GM21367 (cell line): ENCODE measurements at regions not wholly inside any gene's neighbourhood (a gene's known extent, or its start where the extent isn't known, plus 50 kb on each side); places are given as distances from the start of the nearest gene placed in this dataset.

Source experiments
- ATAC-seq: cut with Tn5 transposase; IDR thresholded peaks from one replicate; pipeline ENCODE4 v1.9.1; 2021; ENCODE audit not compliant: unreplicated experiment

DNA sequence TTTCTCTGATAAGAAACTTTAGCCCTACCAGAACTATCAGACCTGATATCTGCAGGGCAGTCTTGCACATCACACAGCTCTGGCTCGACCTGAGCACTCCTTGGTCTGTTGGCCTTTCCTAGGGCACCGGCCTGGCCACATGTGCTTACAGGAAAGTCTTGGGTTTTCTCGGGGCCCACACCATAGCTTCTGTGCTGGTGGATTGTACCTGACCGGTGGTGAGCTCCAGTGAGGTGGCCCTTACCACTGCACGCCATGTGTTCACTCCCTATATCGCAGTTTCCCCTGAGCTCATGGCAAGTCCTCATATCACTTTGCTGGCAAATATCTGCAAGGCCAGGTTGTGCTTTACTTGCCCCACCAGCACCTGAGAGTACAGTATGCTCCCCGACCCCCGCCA lies 2637.4 kb downstream of the ARAP2 start:
- no peak for ATAC-seq

DNA sequence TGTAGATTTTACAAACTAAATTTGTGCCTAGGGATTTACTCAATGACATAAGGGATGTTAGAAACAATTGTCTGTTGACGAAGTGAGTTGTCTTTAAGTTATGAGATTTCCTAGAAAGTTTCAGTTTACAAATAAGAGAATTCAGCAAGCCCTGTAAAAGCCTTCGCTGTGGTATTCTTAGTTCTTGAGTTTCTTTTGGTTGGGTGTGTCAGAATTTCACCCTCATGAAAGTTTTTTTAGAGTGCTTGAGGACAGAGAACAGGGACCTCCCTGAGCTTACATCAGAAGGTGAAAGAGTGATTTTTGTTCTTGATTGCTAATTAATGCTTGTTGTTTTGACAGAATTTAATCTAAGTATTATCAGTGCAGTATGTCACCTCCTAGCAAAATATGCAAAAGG lies 2628.2 kb downstream of the ARAP2 start:
- no peak for ATAC-seq

DNA sequence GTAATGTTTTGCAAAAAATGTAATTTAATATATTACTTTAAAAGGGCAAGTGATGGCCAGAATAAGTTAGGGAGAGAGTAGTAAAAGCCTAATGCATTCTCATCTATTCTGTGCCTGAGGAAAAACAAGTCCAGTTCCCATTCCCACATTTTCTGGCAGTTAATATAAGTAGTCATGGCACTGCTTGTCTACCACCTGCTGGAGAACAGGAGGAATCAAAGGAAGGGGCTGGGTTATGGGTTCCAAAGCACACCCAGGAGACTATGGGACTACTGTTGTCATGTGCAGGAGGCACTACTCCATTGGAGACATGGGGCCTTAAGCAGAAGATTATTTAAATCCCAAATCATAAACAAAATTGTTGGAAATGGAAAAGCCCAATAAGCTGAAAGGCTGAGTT lies 2618.6 kb downstream of the ARAP2 start:
- no peak for ATAC-seq

DNA sequence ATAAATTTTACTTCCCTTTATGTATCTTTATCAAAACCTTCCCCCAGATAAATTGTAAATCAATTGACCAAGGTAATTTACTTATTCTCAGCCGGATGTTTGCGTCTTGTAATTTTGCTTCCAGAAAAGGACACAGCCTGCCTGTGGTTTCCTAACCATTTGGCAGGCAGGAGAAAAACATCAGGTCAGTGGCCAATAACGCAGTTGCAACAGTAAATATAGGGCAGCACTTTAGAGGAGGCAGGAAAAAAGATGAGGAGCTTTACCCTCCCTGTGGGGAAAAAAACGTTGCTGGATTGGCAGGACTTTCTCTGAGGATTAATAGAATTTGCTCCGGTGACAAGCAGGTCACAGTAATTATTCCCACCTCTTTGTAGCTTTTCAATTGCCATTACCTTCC lies 2618.1 kb downstream of the ARAP2 start:
- no peak for ATAC-seq

DNA sequence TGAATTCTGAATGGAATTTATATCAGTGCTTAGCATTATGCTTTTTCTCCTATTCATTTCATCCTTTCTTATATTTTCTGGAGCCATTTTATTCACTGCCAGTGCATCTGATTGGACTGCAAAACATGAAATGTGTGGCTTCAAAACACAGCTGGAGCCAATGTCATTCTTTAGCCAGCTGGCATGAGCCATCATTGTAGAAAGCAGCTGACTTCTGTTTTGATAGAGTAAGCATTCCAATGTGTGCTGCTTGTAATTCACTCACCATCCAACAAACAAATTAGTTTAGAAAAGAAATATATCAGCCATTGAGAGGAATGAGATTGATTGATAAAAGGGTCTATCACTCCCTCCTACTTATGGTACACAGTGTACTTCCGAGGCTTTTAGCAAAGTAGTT lies 2616.0 kb downstream of the ARAP2 start:
- ATAC-seq: no peak

DNA sequence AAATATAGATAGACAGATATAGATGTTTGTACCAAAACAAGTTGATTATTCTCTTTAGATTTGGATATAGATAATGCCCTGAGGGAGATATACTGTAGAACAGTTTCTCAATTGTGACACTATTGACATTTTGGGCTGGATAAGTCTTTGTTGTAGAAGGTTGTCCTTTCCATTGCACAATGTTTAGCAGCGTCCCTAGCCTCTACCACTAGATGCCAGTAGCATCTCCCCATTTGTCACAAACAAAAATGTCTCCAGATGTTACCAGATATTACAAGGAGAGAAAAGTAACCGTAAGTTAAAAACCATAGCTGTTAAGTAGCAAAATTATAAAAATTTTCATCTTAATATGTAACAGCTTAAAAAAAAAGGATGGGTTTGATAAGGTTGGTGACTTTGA lies 2595.3 kb downstream of the ARAP2 start:
- ATAC-seq: no peak

DNA sequence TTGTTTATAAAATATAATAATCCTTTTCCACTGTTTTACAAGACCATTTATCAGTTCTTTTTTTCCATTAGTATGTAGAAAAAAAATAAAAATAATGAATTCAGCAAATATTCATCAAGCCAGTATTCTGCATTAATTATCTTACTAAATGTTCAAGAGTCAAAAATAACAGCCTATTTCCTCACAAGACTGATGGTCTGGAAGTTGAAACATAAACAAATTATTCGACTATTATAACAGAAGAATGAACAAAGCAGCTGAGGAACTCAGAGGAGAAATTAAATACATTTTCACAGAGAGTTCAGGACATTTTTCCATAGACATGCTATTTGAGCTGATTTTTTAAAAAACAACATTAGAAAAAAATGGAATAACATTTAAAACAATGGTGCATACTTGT lies 2594.8 kb downstream of the ARAP2 start:
- no peak for ATAC-seq

DNA sequence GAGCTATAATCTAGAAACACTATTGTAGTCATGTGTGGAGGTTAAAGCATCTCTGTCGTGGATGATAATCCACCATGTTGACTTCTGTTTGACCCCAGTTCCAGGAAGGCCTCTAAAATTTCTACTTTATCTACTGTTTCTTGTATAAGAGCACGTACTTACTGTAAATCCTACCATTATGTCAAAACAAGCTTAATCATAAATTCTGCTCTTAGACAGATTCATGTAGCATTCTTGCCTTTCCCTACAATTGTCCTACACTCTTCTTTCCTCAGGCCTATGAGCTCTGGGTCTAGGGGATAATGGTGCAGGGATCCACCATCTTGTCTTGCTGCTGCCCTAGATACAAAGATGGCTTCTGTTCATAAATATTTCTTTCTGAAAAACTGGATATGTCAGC lies 2594.3 kb downstream of the ARAP2 start:
- no peak for ATAC-seq

DNA sequence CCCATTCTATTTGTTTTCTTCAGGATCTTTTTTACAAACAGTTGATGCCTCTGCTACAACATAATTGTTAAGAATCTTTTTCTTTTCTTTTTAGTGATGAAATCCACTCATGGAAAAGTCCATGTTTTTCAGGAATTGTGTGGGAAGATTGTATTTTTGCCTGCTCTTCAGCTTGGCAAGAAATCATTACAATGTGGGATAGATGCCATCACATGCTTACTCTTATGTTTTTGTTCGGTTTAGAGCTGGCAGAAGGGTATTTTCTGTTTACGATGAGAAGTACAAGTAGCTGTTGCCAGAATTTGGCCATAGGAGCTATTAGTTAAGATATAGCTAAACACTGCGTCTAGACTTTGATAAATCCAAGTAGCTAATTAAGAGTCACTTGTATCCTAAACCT lies 2585.3 kb downstream of the ARAP2 start:
- ATAC-seq: no peak

DNA sequence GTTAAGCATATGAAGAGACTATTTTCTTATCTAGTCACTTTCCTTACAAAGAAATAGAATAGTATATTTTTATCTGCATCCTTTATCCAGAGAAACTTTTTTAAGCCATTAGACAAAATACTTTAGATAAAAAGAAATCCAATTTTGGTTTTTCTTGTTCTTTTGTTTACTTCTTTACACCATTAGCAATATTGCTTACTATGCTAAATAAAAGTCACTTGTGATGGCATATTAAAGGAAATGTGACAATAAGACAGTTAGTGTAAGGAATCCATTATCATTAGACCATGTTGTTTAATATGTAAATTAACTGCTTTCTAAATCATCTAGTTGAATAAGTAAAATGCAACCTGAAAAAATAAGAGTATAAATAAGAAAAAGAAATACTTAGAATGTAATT lies 2582.7 kb downstream of the ARAP2 start:
- no peak for ATAC-seq

DNA sequence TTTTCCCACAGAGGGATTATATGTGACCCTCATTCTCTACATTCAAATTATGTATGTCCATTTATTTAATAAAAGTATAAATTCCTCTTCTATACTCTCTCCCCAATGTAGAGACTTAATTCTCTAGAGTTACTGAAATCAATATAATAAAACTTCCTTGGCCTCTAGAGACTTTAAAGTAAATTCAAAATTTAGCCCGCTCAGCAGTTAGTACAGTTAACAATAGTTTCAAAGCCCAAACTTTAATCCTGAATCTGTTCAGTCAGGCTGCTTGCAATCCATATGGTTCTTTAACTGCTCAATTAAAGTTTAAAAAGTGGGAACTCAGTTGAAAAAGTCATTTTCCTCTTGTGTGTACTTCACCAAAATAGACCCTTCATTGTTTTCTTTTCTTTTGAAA lies 2558.4 kb downstream of the ARAP2 start:
- no peak for ATAC-seq

DNA sequence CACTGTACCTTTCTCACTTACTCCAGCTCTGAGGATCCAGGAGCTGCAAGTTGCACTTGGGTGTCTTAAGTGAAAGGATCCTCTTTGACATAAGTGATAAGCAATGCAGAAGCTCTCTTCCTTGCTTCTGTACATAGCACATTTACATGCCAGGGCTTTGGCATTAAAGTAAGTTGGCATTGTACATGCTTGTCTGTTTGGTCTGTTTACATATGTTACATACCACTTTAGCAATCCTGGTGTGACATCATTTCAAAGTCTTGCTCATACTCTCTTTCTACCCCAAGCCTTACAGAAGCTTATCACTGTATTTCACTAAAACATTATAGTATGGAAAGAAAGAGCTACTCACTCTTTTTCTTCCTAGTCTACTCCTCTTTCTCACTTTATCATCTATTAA lies 2548.3 kb downstream of the ARAP2 start:
- ATAC-seq: no peak

DNA sequence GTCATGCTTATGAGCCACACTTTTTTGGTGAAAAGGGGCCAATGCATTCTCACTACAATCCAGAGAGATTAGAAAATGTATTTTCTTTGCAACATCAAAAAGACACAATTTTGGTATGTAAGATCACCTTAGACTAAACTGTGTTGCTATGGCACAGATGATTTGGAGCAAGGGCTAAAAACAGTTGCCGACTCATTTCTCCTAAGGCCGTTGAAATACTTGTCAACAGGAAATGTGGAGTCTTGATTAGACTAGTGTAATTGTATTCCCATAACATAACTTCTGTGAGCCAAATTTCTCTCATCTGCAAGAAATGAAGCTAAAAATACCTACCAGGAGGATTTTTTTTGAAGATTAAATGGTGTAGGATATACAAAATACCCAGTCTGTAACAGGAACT lies 2547.7 kb downstream of the ARAP2 start:
- no peak for ATAC-seq

DNA sequence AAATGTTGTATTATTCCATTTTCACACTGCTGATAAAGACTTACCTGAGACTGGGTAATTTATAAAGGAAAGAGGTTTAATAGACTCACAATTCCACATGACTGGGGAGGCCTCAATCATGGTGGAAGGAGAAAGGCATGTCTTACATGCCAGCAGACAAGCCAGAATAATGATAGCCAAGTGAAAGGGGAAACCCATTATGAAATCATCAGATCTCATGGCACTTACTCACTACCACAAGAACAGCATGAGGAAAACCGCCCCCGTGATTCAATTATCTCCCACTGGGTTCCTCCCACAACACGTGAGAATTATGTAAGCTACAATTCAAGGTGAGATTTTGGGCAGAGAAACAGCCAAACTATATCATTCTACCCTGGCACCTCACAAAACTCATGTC lies 2535.1 kb downstream of the ARAP2 start:
- no peak for ATAC-seq

DNA sequence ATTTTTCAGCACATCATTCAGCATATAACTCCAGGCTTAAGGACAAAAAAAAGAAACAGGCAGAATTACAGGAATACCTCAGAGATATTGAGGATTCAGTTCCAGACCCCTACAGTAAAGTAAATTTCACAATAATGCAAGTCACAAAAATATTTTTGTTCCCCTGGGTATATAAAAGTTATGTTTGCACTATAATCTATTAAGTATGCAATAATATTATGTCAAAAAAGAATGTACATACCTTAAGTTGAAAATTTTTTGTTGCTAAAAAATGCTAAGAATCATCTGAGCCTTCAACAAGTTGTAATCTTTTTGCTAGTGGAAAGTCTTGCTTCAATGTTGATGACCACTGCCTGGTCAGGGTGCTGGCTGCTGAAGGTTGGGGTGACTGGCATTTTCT lies 2532.5 kb downstream of the ARAP2 start:
- ATAC-seq: no peak

DNA sequence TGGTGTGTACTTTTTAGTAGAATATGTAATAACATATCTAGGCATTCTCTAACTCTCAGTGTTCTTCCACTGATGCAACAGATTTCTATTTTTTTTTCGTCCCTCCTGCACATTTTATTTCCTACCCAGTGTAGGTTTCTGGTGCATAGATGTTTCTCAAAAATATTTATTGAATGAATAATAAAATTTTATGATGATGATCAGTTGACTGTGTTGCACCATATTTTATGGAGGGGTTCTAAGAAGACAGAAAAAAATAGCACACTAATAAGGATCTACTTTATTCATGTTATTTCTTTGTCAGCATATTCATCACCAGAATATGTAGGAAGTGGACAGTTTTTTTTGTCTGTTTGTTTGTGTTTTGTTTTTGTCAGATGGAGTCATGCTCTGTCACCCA lies 2529.3 kb downstream of the ARAP2 start:
- no peak for ATAC-seq

DNA sequence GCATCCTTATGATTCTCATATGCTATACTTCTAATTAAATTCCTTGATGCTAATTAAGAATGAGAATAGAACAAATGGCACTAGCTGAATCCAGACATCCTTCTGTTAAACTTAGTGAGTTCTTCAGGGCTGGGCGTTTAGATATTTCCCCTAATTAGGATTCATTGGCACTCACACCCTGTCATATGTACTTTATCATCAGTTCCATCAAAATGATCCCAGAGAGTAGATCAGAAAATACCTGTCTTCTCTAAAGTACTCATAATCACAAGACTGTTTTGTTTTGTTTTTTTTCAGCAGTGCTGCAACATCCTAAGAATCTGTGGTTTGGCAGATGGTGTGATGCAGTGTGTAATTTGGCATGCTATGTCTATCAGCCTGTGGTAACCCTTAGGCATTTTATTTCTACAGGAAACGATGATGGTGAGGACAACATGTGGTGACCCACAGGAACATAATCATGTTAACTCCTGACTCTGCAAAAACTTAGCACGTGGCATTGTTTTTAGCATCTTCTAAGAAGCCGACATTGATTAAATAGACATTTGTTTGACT lies 2528.4 kb downstream of the ARAP2 start:
- ATAC-seq: no peak

DNA sequence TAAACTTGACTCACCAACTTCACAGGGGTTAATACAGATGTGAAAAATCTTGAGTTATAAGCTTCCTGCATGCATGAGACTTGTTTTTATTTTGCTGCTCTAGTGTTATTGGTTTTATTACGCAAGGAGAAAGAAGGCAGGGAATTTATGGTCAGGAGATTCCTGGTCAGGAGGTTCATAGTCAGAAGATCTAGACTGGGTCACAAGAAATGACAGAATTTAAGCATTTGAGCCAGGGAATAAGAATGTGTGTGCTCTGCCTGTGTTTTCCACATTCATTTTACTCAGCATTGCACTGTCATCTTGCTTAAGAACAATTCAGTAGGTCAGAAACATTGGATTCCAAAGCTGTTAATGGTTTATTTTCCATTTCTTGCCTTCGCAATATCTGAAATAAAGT lies 2522.1 kb downstream of the ARAP2 start:
- no peak for ATAC-seq

DNA sequence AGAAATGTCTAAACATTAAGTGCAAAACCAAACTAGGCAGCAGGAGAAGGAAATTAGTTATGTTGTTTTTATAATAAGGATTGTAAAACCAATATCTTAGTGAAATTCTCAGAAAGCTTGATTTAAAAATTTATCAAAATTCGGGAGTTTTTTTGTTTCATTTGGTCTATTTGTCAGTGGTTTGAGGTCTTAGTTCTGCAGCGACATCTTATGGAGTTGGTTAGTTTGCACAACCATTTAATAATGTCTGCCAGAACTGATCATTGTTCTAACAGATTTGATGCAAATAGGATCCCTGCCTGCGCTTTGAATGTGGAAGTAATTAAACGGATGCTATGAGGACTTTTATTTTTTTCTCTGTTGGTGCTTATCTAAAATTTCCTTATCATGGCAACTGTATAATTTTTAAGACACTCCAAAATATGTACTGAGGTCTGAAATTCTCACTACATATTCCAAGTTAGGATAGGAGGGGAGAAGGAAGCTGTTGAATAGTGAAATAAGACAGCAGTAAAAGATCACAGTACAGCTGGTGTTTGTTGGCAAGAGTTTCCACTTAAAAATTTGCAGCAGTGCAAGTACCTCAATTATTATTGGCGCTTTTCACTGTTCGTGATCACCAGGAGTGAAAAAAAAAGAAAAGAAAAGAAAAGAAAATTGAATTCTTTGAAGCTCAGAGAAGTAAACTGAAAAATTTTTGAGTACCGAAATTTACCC lies 2521.4 kb downstream of the ARAP2 start:
- ATAC-seq: no peak

DNA sequence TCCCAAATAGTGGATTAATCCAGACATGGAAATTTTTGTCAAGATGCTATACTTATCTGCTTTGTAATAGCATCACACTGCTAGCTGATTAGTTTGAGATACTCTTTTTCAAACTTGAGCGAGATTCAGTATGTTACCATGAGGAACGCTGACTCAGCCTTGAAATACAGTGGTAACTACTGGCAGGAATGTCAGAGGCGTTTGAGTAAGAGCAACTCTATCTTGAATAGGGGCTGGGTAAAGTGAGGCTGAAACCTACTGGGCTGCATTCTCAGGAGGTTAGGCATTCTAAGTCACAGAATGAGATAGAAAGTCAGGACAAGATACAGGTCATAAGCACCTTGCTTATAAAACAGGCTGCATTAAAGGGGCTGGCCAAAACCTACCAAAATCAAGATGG lies 2519.6 kb downstream of the ARAP2 start:
- ATAC-seq: no peak

DNA sequence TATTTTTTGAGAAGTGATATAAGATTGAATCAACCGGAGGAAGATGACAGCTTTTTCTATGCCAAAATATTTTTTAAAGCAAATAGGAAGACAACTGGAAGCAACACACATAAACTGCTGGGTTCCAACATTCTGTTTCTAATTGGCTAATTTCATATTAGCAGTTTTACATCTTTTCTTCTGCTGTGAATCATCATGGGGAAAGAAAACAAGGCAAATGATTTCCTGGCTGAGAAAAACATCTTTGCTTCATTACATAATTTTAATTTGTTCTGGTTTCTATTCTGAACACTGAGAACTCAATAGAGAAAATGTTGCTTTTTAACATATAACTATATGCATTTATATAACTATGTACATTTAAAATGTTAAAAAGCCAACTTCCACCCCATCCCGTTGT lies 2518.5 kb downstream of the ARAP2 start:
- no peak for ATAC-seq

DNA sequence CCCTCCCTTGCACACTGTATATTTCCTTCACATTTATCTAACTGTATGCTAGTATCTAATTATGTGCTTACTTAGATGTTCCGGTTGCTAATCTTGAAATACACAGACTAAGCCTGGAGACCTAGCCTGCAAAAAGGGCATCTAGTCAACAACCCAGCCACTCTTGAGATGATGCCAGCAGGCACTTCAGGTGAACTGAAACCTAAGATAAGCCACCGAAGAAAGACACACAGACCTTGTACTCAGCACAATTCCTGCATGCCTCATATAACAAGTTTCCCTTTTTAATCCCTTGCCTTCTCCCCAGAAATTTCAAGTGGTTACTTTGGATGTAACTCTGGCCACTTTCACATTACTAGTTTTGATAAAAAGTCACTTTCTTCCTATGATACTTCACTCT lies 2506.6 kb downstream of the ARAP2 start:
- no peak for ATAC-seq

DNA sequence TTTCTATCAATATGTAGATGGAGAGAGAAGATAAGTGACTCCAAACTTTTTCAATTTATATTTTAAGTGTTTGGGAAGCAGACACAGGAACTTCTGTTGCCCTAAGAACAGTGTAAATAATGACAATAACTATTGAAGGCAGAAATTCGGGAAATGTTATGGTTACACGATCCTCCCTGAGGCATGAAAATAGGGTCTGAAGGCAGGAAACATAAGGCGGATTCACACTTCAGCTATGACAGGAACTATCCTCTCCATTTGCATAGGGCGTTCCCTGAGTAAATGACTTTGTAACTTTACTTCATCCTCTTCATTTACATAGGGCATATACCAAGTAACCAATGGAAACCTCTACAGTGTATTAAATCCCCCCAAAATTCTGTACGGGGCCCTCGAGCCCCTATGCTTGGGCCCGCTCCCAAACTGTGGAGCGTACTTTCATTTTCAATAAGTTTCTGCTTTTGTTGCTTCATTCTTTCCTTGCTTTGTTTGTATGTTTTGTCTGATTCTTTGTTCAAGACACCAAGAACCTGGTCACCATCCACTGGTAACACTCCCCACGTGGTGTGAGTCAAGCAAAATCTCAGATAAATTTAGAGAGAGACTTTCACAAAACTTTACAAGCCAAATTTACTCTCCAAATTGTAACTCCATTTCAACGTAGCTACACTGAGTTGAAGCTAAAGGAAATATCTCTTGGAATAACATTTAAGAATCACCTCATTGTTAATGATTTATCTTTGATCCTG lies 2504.3 kb downstream of the ARAP2 start:
- no peak for ATAC-seq
